Stimulated activated naive CD8-positive, alpha-beta T cell treated with anti-CD3 and anti-CD28 coated beads, Interleukin-15, Interleukin-2, amounts not matched to agents 100 ng/mL and 50 ng/mL, for 24 hours (primary cell): ENCODE measurements at regions not wholly inside any gene's neighbourhood (a gene's known extent, or its start where the extent isn't known, plus 50 kb on each side); places are given as distances from the start of the nearest gene placed in this dataset.
A peak's percentile ranks its signal among the peaks of the same experiment; 100 is the strongest.

ENCODE experiments used
- H3K27ac Mint-ChIP-seq: one replicate; pipeline ENCODE4 v1.8.0; 2021; ENCODE audit warnings: mild to moderate bottlenecking, mixed read lengths
- H3K27me3 Mint-ChIP-seq: one replicate; pipeline ENCODE4 v1.8.0; 2021; ENCODE audit warnings: mixed read lengths
- H3K36me3 Mint-ChIP-seq: one replicate; pipeline ENCODE4 v1.8.0; 2021; ENCODE audit warnings: low read depth, mixed read lengths
- H3K4me1 Mint-ChIP-seq: one replicate; pipeline ENCODE4 v1.8.0; 2021; ENCODE audit warnings: low read depth, mixed read lengths
- H3K4me3 Mint-ChIP-seq: one replicate; pipeline ENCODE4 v1.8.0; 2021; ENCODE audit warnings: mild to moderate bottlenecking, mixed read lengths
- H3K9me3 Mint-ChIP-seq: one replicate; pipeline ENCODE4 v1.8.0; 2021; ENCODE audit warnings: mixed read lengths

- Mint-ChIP-seq H3K27ac (no peak overlapping the region), H3K4me1 (peaks cover 6% of the 10 kb centered on the region), H3K9me3 (no peaks in the 10 kb centered on the region)
Measured at GRCh38 chr7:155972651-155973390, 160.6 kb upstream of the SHH start.

GRCh38 chr7:155972247-155972646, 160.0 kb upstream of the SHH start:
- Mint-ChIP-seq H3K4me3 (no peak overlapping the region), H3K27me3 (peaks cover 7% of the 10 kb centered on the region), H3K4me1 (peaks cover 6% of the 10 kb centered on the region), H3K36me3 (no peaks in the 10 kb centered on the region), H3K27ac (no peak overlapping the region), H3K9me3 (no peaks in the 10 kb centered on the region)

More at GRCh38 chr7:155972651-155973390, 160.6 kb upstream of the SHH start:
- H3K27me3 Mint-ChIP-seq: peaks cover 9% of the 10 kb centered on the region
- no peak overlapping the region for H3K4me3 Mint-ChIP-seq
- H3K36me3 Mint-ChIP-seq: no peaks in the 10 kb centered on the region

GRCh38 chr7:155971180-155971770, 159.0 kb upstream of the SHH start:
- Mint-ChIP-seq H3K27ac (no peak overlapping the region), H3K9me3 (no peaks in the 10 kb centered on the region), H3K4me3 (no peak overlapping the region), H3K36me3 (no peaks in the 10 kb centered on the region), H3K4me1 (peaks cover 6% of the 10 kb centered on the region), H3K27me3 (peaks cover 7% of the 10 kb centered on the region)

- Mint-ChIP-seq H3K36me3 (no peaks in the 10 kb centered on the region), H3K4me3 (no peak overlapping the region), H3K27me3 (peaks cover 8% of the 10 kb centered on the region), H3K9me3 (no peaks in the 10 kb centered on the region), H3K27ac (no peak overlapping the region), H3K4me1 (peaks cover 6% of the 10 kb centered on the region)
Measured at GRCh38 chr7:155969192-155969929, 157.1 kb upstream of the SHH start.

GRCh38 chr7:155965010-155965409, 152.7 kb upstream of the SHH start:
- Mint-ChIP-seq H3K4me1 (peaks cover 33% of the 10 kb centered on the region), H3K27me3 (peaks cover 7% of the 10 kb centered on the region), H3K36me3 (no peaks in the 10 kb centered on the region), H3K27ac (peak overlapping the region; percentile 36), H3K9me3 (no peaks in the 10 kb centered on the region), H3K4me3 (no peak overlapping the region)

GRCh38 chr7:155964543-155964942, 152.3 kb upstream of the SHH start:
- Mint-ChIP-seq H3K27ac (no peak overlapping the region), H3K4me3 (no peak overlapping the region), H3K4me1 (peaks cover 33% of the 10 kb centered on the region), H3K27me3 (peaks cover 7% of the 10 kb centered on the region), H3K36me3 (no peaks in the 10 kb centered on the region), H3K9me3 (no peaks in the 10 kb centered on the region)

- no peak overlapping the region for H3K4me3 Mint-ChIP-seq
- H3K4me1 Mint-ChIP-seq: peaks cover 33% of the 10 kb centered on the region
- H3K27ac Mint-ChIP-seq: no peak overlapping the region
- no peaks in the 10 kb centered on the region for H3K9me3 Mint-ChIP-seq
- peaks cover 7% of the 10 kb centered on the region for H3K27me3 Mint-ChIP-seq
- no peaks in the 10 kb centered on the region for H3K36me3 Mint-ChIP-seq
Measured at GRCh38 chr7:155963771-155964195, 151.5 kb upstream of the SHH start.

- Mint-ChIP-seq H3K4me1 (peaks cover 33% of the 10 kb centered on the region), H3K9me3 (no peaks in the 10 kb centered on the region), H3K4me3 (no peak overlapping the region), H3K27me3 (peaks cover 7% of the 10 kb centered on the region), H3K36me3 (no peaks in the 10 kb centered on the region), H3K27ac (no peak overlapping the region)
Measured at GRCh38 chr7:155963356-155963755, 151.1 kb upstream of the SHH start.

- Mint-ChIP-seq H3K36me3 (no peaks in the 10 kb centered on the region), H3K9me3 (no peaks in the 10 kb centered on the region), H3K4me3 (no peak overlapping the region), H3K27me3 (peaks cover 7% of the 10 kb centered on the region), H3K4me1 (peaks cover 33% of the 10 kb centered on the region), H3K27ac (no peak overlapping the region)
Measured at GRCh38 chr7:155962968-155963300, 150.7 kb upstream of the SHH start.

- Mint-ChIP-seq H3K9me3 (no peaks in the 10 kb centered on the region), H3K27me3 (peaks cover 7% of the 10 kb centered on the region), H3K36me3 (no peaks in the 10 kb centered on the region), H3K4me3 (no peak overlapping the region), H3K4me1 (peaks cover 33% of the 10 kb centered on the region), H3K27ac (peak overlapping the region; percentile 72)
Measured at GRCh38 chr7:155962191-155962967, 150.1 kb upstream of the SHH start.

GRCh38 chr7:155961241-155962190, 149.3 kb upstream of the SHH start:
- Mint-ChIP-seq H3K4me3 (no peak overlapping the region), H3K36me3 (no peaks in the 10 kb centered on the region), H3K9me3 (no peaks in the 10 kb centered on the region), H3K27me3 (peaks cover 7% of the 10 kb centered on the region), H3K4me1 (peaks cover 33% of the 10 kb centered on the region), H3K27ac (no peak overlapping the region)

- H3K4me1 Mint-ChIP-seq: peaks cover 29% of the 10 kb centered on the region
- no peaks in the 10 kb centered on the region for H3K9me3 Mint-ChIP-seq
- H3K27ac Mint-ChIP-seq: no peak overlapping the region
Measured at GRCh38 chr7:155959894-155960293, 147.6 kb upstream of the SHH start.

GRCh38 chr7:155956977-155957376, 144.7 kb upstream of the SHH start:
- no peak overlapping the region for H3K4me3 Mint-ChIP-seq
- H3K4me1 Mint-ChIP-seq: peaks cover 12% of the 10 kb centered on the region
- no peak overlapping the region for H3K27ac Mint-ChIP-seq
- peaks cover 8% of the 10 kb centered on the region for H3K27me3 Mint-ChIP-seq
- H3K36me3 Mint-ChIP-seq: no peaks in the 10 kb centered on the region
- H3K9me3 Mint-ChIP-seq: no peaks in the 10 kb centered on the region

More at GRCh38 chr7:155959894-155960293, 147.6 kb upstream of the SHH start:
- H3K27me3 Mint-ChIP-seq: peaks cover 3% of the 10 kb centered on the region
- H3K4me3 Mint-ChIP-seq: no peak overlapping the region
- H3K36me3 Mint-ChIP-seq: no peaks in the 10 kb centered on the region

GRCh38 chr7:155955367-155955635, 143.0 kb upstream of the SHH start:
- Mint-ChIP-seq H3K27me3 (peaks cover 5% of the 10 kb centered on the region), H3K4me1 (no peaks in the 10 kb centered on the region), H3K36me3 (no peaks in the 10 kb centered on the region), H3K4me3 (no peak overlapping the region), H3K9me3 (no peaks in the 10 kb centered on the region), H3K27ac (no peak overlapping the region)
